Left colon (tissue), 2 donors: ENCODE measurements at regions not wholly inside any gene's neighbourhood (a gene's known extent, or its start where the extent isn't known, plus 50 kb on each side); places are given as distances from the start of the nearest gene placed in this dataset.
"Not testable (repeated sequence)": the region's sequence is repeated elsewhere in the genome, so short reads cannot be mapped to it uniquely, and the experiment has no call there.

Experiments
- ATAC-seq: fragments of 200-7000 bp; cut with Tn5 transposase; one replicate; pipeline ENCODE4 v1.9.1; 2020; ENCODE audit warnings: mild to moderate bottlenecking, moderate library complexity
- DNase-seq, 2 donors: peaks; one replicate each; pipeline ENCODE4 v3.0.0-alpha.2; 2020
- intact Hi-C, 2 donors: fragments of 100-400 bp; cut with DNase I in 1 of 2; cut with micrococcal nuclease in 1 of 2; formaldehyde crosslinking; loops; one replicate each; pipeline versions ENCODE4 v1.11.2 to v1.14.0; 2022; cut with DNase I, micrococcal nuclease
- donor health status: DM: no; HTN: no; CAD: no.
- donor health status: DM: yes; HTN: yes; CAD: no.

DNA sequence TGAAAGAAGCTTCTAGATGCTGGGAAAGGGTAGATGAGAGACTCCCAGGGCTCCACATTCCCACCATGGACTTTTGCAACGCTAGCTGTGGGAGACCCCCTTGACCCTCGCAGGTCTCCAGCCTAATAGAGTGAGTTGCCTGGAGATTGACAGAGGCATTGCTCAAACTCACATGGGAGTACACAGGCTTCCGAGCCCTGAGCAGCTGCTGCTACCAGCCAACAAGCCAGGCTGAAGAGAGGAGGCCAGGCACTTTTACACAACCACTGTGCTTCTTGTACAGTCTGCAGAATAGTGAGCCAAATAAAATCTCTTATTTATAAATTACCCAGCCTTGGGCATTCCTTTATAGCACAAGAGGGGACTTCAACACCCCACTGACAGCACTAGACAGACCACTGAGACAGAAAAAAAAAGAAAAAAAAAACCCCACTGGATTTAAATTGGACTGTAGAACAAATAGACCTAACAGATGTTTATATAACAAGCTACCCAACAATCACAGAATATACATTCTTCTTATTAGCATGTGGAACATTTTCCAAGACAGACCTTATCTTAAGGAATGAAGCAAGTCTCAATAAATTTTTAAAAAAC, 146.2 kb downstream of the ZFAND4 start:
- DNase-seq (no peak), ATAC-seq (no peak)
- intact Hi-C loops: no loop called here

DNA sequence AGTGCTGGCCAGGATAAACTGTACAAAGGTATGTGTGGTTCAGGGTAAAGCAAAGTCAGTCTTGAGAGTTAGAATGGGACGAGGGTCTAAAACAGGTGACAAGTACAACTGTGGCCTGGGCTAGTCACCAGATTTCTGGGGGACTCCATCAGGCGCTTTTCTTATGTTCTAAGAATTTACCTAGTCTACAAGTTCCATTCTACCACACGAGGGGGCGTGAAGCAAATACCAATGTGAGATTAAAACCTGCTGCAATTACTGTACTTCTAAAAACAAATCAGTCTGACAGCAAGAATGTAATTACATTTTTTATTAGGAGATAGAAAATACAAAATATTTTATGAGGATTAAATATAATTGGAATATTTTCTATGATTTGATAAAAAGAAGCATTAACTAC, 146.5 kb downstream of the ALOX5 start:
- no peak for ATAC-seq
- intact Hi-C loops: no loop called here
- no peak for DNase-seq

- ATAC-seq: no peak
- intact Hi-C loops: no loop called here
- DNase-seq: no peak
These were observed 144.7 kb downstream of the ALOX5 start for GRCh38 chr10:45518741-45519140.

DNA sequence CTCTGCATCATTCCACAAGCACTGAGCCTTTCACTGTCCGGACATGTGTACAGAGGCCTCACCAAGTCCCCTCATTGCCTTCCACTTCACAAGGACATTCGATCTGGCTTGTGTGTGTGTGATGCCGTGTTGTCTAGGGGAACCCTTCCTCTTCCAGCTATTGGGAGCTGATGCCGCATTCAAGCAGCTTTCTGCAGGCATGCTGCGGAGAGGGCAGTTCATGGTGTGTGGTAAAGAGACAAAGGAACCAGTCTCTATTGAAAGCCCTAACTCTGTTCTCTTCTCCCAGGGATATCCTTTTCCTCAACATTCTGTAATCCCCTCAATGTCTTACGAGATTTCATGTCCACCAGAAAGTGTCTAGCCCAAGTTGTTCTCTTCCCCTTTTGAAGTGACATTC, 141.6 kb downstream of the ALOX5 start:
- DNase-seq (no peak), ATAC-seq (no peak)
- intact Hi-C loops: no loop called here

DNA sequence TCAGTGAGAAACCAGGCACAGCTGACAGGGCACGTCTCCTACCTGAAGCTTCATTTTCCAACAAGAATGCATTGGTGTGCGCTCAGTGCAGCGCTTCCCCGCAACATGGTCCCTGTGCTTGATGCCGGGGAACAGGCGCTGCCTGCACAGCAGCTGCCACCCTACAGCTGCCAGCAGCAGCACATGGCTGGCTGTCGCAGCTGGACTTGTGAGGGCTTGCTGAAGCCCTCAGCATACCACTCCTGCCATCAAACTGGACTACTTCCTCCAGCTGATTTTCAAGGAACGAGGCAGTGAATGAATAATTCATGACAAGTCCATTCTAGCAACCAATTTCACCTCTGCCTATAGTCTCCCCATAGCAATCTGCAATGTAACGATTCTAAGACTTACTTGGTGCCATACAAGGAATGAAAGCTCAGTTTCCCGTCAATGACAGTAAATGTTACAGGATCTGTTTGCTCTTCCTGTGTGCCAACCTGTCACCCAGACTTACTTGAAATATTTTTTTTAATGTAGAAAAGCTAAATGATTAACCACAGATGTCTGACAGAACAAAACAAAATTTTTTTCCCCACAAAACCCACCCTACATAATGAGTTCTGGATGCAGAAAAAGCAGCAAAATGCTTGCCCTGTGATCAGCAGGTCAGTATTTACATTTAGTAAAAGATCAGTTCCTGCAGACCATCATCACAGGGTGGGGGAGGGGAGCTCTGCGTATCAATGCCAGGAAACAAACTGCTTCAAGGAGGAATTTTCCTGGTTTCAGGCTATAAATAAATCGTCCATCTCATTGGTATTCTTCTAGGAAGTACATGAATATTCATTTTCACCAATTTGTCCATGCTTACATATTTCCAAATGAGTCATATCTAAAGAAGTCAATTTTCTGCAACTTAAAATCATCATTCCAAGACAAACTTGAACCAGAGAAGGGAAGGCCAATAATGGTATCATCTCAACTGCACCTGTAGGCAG, 140.6 kb downstream of the ALOX5 start:
- intact Hi-C loops: no loop called here
- DNase-seq: no peak
- no peak for ATAC-seq

DNA sequence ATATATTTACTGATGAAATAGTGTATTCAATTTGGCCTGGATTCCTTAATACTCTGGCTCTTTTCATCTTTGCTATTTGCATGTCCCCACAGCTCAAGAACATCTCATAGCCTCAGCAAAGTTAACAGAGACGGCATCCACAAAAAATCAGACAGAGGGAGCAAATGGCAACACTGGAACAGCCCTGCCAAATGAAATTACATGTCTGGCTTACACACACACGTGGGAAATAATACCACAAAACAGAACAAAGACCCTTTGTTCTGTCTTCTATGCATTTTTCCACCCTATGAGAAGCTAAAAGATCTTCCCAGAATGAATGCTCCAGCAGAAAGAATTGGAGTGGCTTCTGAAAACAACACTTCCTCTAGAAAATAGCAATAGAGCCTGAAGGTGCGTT, 139.5 kb downstream of the ALOX5 start:
- ATAC-seq (no peak), DNase-seq (no peak)
- intact Hi-C loops: no loop called here

DNA sequence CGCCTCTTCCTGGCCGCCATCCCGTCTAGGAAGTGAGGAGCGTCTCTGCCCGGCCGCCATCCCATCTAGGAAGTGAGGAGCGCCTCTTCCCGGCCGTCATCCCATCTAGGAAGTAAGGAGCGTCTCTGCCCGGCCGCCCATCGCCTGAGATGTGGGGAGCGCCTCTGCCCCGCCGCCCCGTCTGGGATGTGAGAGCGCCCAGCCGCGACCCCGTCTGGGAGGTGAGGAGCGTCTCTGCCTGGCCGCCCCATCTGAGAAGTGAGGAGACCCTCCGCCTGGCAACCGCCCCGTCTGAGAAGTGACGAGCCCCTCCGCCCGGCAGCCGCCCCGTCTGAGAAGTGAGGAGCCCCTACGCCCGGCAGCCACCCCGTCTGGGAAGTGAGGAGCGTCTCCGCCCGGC, 137.9 kb downstream of the ALOX5 start:
- intact Hi-C loops, ATAC-seq, DNase-seq: not testable (repeated sequence)

GRCh38 chr10:45509491-45509890, 135.5 kb downstream of the ALOX5 start:
- DNase-seq: no peak
- no peak for ATAC-seq
- intact Hi-C loops: no loop called here

GRCh38 chr10:45505311-45505710, 131.3 kb downstream of the ALOX5 start:
- no peak for ATAC-seq
- intact Hi-C loops: no loop called here
- DNase-seq: no peak

GRCh38 chr10:45502458-45502857, 128.4 kb downstream of the ALOX5 start:
- DNase-seq (no peak), ATAC-seq (no peak)
- intact Hi-C loops: no loop called here

DNA sequence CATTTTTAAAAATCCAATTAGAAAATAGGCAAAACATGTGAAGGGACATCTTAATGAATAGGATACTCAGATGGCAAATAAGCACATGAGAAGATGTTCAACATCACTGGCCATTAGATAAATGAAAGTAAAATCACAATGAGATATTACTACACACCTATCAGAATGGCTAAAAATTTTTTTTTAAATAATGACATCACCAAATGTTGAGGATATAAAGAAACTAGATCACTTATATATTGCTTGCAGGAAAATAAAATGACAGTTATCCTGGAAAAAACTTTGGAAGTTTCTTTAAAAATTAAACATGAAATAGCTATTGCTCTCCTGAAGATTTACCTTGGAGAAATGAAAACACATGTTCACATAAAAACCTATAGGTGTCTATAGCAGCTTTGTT, 127.8 kb downstream of the ALOX5 start:
- ATAC-seq (no peak), DNase-seq (no peak)
- intact Hi-C loops: no loop called here

GRCh38 chr10:45500798-45501197, 126.8 kb downstream of the ALOX5 start:
- intact Hi-C loops: no loop called here
- no peak for DNase-seq
- no peak for ATAC-seq

GRCh38 chr10:45500304-45500703, 126.3 kb downstream of the ALOX5 start:
- ATAC-seq (no peak), DNase-seq (no peak)
- intact Hi-C loops: no loop called here

GRCh38 chr10:45495438-45496152, 121.6 kb downstream of the ALOX5 start:
- DNase-seq: no peak
- ATAC-seq: peak; percentile 95
- intact Hi-C loops: no loop called here
